IMR-90 (cell line): ENCODE measurements at regions not wholly inside any gene's neighbourhood (a gene's known extent, or its start where the extent isn't known, plus 50 kb on each side); places are given as distances from the start of the nearest gene placed in this dataset.

Experiments
- ATAC-seq: fragments of 200-7000 bp; cut with Tn5 transposase; 2 replicates; pipeline ENCODE4 v1.9.1; 2020; ENCODE audit warnings: low read depth, mild to moderate bottlenecking, moderate library complexity
- BruUV-seq: library from RNA; stranded (reverse); fragments of 400-500 nt; replicated peaks from 2 replicates; lab custom pipeline; 2021; lab: Mats Ljungman, UMichigan
- CTCF ChIA-PET: fragments of 300-600 bp; formaldehyde crosslinking; extraction: SDS; loops from one replicate; lab custom pipeline; 2021; ENCODE audit warnings: antibody characterized with exemption; lab: Yijun Ruan, JAX
- POLR2A ChIA-PET: fragments of 300-600 bp; sonication (Branson Sonifier 250); formaldehyde crosslinking; loops from one replicate; lab custom pipeline; 2022; ENCODE audit warnings: antibody characterized with exemption; ENCODE audit not compliant: unreplicated experiment; lab: Charles Lee
- DNase-seq: peaks from one replicate; pipeline ENCODE4 v3.0.0; 2013
- H2AFZ ChIP-seq: replicated peaks from 2 replicates; pipeline ENCODE3; 2013; ENCODE audit warnings: low read length, mild to moderate bottlenecking; ENCODE audit not compliant: poor library complexity
- H2AK5ac ChIP-seq: 2 replicates; pipeline ENCODE4 v1.6.1; 2013; ENCODE audit warnings: low read depth, low read length, inconsistent platforms
- H2AK9ac ChIP-seq: replicated peaks from 2 replicates; pipeline ENCODE3; 2013; ENCODE audit warnings: mild to moderate bottlenecking, low read depth, low read length, moderate library complexity; ENCODE audit not compliant: poor library complexity
- H2BK120ac ChIP-seq: 2 replicates; pipeline ENCODE4 v1.6.1; 2013; ENCODE audit warnings: low read depth, low read length, inconsistent platforms
- H2BK15ac ChIP-seq: 3 replicates; pipeline ENCODE4 v1.6.1; 2013; ENCODE audit warnings: low read depth, low read length, inconsistent platforms
- H2BK20ac ChIP-seq: 2 replicates; pipeline ENCODE4 v1.6.1; 2013; ENCODE audit warnings: low read depth, mild to moderate bottlenecking, inconsistent platforms, low read length, moderate library complexity
- H2BK5ac ChIP-seq: 2 replicates; pipeline ENCODE4 v1.6.1; 2013; ENCODE audit warnings: mild to moderate bottlenecking, low read depth, low read length, inconsistent platforms; ENCODE audit not compliant: poor library complexity, severe bottlenecking
- H3K14ac ChIP-seq: replicated peaks from 2 replicates; pipeline ENCODE4 v1.6.1; 2013; ENCODE audit warnings: low read depth, low read length, inconsistent platforms
- H3K18ac ChIP-seq: 2 replicates; pipeline ENCODE4 v1.6.1; 2013; ENCODE audit warnings: low read depth, low read length, control low read depth
- H3K23ac ChIP-seq: 2 replicates; pipeline ENCODE4 v1.6.1; 2013; ENCODE audit warnings: low read depth, low read length, inconsistent platforms
- H3K27ac ChIP-seq: 2 replicates; pipeline ENCODE4 v1.5.1; 2013; ENCODE audit warnings: mild to moderate bottlenecking, control low read depth, low read length; ENCODE audit not compliant: insufficient read depth
- H3K27me3 ChIP-seq: 2 replicates; pipeline ENCODE4 v1.6.1; 2013; ENCODE audit warnings: low read length; ENCODE audit not compliant: control insufficient read depth, insufficient read depth
- H3K36me3 ChIP-seq: 2 replicates; pipeline ENCODE4 v1.6.1; 2013; ENCODE audit warnings: low read length, mixed read lengths; ENCODE audit not compliant: control insufficient read depth, insufficient read depth
- H3K4ac ChIP-seq: 2 replicates; pipeline ENCODE4 v1.6.1; 2013; ENCODE audit warnings: low read depth, low read length, inconsistent platforms
- H3K4me1 ChIP-seq: 2 replicates; pipeline ENCODE4 v1.6.1; 2013; ENCODE audit warnings: low read length, mixed read lengths; ENCODE audit not compliant: control insufficient read depth, insufficient read depth
- H3K4me2 ChIP-seq: 2 replicates; pipeline ENCODE4 v1.6.1; 2013; ENCODE audit warnings: low read depth, mild to moderate bottlenecking, control low read depth, low read length, moderate library complexity
- H3K4me3 ChIP-seq: 2 replicates; pipeline ENCODE4 v1.5.1; 2013; ENCODE audit warnings: low read depth, mild to moderate bottlenecking, control low read depth, low read length, moderate library complexity; ENCODE audit not compliant: insufficient read depth
- H3K56ac ChIP-seq: 2 replicates; pipeline ENCODE4 v1.6.1; 2013; ENCODE audit warnings: low read length, inconsistent platforms; ENCODE audit not compliant: insufficient read depth; ENCODE audit errors: extremely low read depth
- H3K79me1 ChIP-seq, 2 experiments: 2 replicates each; pipeline ENCODE4 v1.6.1; 2013; ENCODE audit warnings: low read length in 2 of 2, inconsistent platforms in 1 of 2, low read depth in 1 of 2
- H3K9ac ChIP-seq: 2 replicates; pipeline ENCODE4 v1.6.1; 2013; ENCODE audit warnings: low read depth, low read length, control low read depth
- H3K9me1 ChIP-seq: 2 replicates; pipeline ENCODE4 v1.6.1; 2013; ENCODE audit warnings: low read length, inconsistent platforms; ENCODE audit not compliant: insufficient read depth
- H3K9me3 ChIP-seq: 2 replicates; pipeline ENCODE4 v1.6.1; 2013; ENCODE audit warnings: low read length; ENCODE audit not compliant: control insufficient read depth, insufficient read depth
- H4K20me1 ChIP-seq: 2 replicates; pipeline ENCODE4 v1.6.1; 2013; ENCODE audit warnings: low read length, inconsistent platforms; ENCODE audit not compliant: insufficient read depth
- H4K5ac ChIP-seq: 2 replicates; pipeline ENCODE4 v1.6.1; 2013; ENCODE audit warnings: mild to moderate bottlenecking, low read depth, low read length, control low read depth
- H4K8ac ChIP-seq, 2 experiments: 2 replicates each; pipeline ENCODE4 v1.6.1; 2013; ENCODE audit warnings: low read depth in 2 of 2, low read length in 2 of 2, control low read depth in 1 of 2, inconsistent platforms in 1 of 2
- H4K91ac ChIP-seq: 2 replicates; pipeline ENCODE4 v1.6.1; 2013; ENCODE audit warnings: low read depth, low read length, inconsistent platforms; ENCODE audit not compliant: insufficient read depth
- BHLHE40 ChIP-seq: fragments of 150-350 bp; IDR thresholded peaks from 2 replicates; pipeline ENCODE4 v1.6.1; 2016; ENCODE audit warnings: mild to moderate bottlenecking, low read depth, low read length
- CEBPB ChIP-seq: IDR thresholded peaks from 2 replicates; pipeline ENCODE4 v1.6.1; 2012; ENCODE audit warnings: low read depth, low read length, improper control_type of control experiment
- CHD1 ChIP-seq: IDR thresholded peaks from 2 replicates; pipeline ENCODE4 v1.6.1; 2012; ENCODE audit warnings: low read depth, low read length, improper control_type of control experiment
- CTCF ChIP-seq: conservative IDR thresholded peaks from 2 replicates; pipeline ENCODE4 v1.5.1; 2012; ENCODE audit warnings: mild to moderate bottlenecking, low read depth, low read length, improper control_type of control experiment
- ELK1 ChIP-seq: fragments of 150-350 bp; IDR thresholded peaks from 2 replicates; pipeline ENCODE4 v1.6.1; 2016; ENCODE audit warnings: low read depth, mild to moderate bottlenecking, low read length, moderate library complexity, borderline replicate concordance
- MAZ ChIP-seq: IDR thresholded peaks from 2 replicates; pipeline ENCODE4 v1.6.1; 2012; ENCODE audit warnings: low read depth, mild to moderate bottlenecking, low read length, improper control_type of control experiment, moderate library complexity, borderline replicate concordance
- NFE2L2 ChIP-seq: fragments of 150-350 bp; IDR thresholded peaks from 2 replicates; pipeline ENCODE4 v1.6.1; 2016; ENCODE audit warnings: low read depth, mild to moderate bottlenecking, low read length
- RAD21 ChIP-seq: IDR thresholded peaks from 2 replicates; pipeline ENCODE4 v1.6.1; 2012; ENCODE audit warnings: low read length, improper control_type of control experiment
- RCOR1 ChIP-seq: IDR thresholded peaks from 2 replicates; pipeline ENCODE4 v1.6.1; 2012; ENCODE audit warnings: mild to moderate bottlenecking, low read length, improper control_type of control experiment; ENCODE audit not compliant: insufficient replicate concordance
- RFX5 ChIP-seq: IDR thresholded peaks from 2 replicates; pipeline ENCODE4 v1.8.0; 2012; ENCODE audit warnings: low read depth, mild to moderate bottlenecking, low read length, moderate library complexity
- SMC3 ChIP-seq: fragments of 150-350 bp; IDR thresholded peaks from 2 replicates; pipeline ENCODE4 v1.6.1; 2016; ENCODE audit warnings: low read depth, mild to moderate bottlenecking, antibody characterized with exemption, low read length, moderate library complexity
- USF2 ChIP-seq: fragments of 150-350 bp; IDR thresholded peaks from 2 replicates; pipeline ENCODE4 v1.6.1; 2017; ENCODE audit warnings: mild to moderate bottlenecking, antibody characterized with exemption, low read length, low read depth
- WGBS, 2 experiments: methylation state at CpG; one replicate each; pipeline versions ENCODE4 v1.1.5 to v1.1.7; 2013; ENCODE audit warnings: missing lambda C conversion rate in 2 of 2; ENCODE audit not compliant: insufficient read length in 1 of 2; ENCODE audit errors: extremely low coverage in 2 of 2; 5-methylcytosine and 5-hydroxymethylcytosine counted together
- dilution Hi-C: fragments of 300-500 bp; cut with HindIII; formaldehyde crosslinking; loops from one replicate; pipeline ENCODE4 v1.14.3; 2018; ENCODE audit warnings: low sequenced_read_pairs; ENCODE audit not compliant: unreplicated experiment
- in situ Hi-C: fragments of 300-500 bp; cut with MboI; formaldehyde crosslinking; loops from 3 replicates; pipeline ENCODE4 v1.14.3; 2019; ENCODE audit warnings: low sequenced_read_pairs, inconsistent platforms, mixed read lengths
- intact Hi-C: fragments of 100-400 bp; cut with micrococcal nuclease; formaldehyde crosslinking; loops from 2 replicates; pipeline ENCODE4 v1.10.0; 2022

GRCh38 chr3:28840976-28841376, 439.9 kb upstream of the RBMS3 start:
- intact Hi-C loops = no loop called here
- no peak for ATAC-seq

More at GRCh38 chr3:28840976-28841376, 439.9 kb upstream of the RBMS3 start:
- H3K27me3 ChIP-seq = peaks cover 12% of the 10 kb centered on the region
- H2BK20ac ChIP-seq = no peak overlapping the region
- no TSS peak for BruUV-seq
- no peaks in the 10 kb centered on the region for H3K4me1 ChIP-seq
- H4K5ac ChIP-seq = no peak overlapping the region
- no peaks in the 10 kb centered on the region for H3K79me1 ChIP-seq
- dilution Hi-C loops = no loop called here
- no peak overlapping the region for H3K23ac ChIP-seq
- H4K8ac ChIP-seq = no peak overlapping the region
- in situ Hi-C loops = no loop called here
- H3K9ac ChIP-seq = no peak overlapping the region
- H3K4me3 ChIP-seq = no peak overlapping the region
- H3K14ac ChIP-seq = no peak overlapping the region
- ChIA-PET POLR2A (no interaction called here), CTCF (interaction anchor here (0.7 kb wide), 1 partner anchor 568 kb away, joined by 3 read pairs; no protein-coding TSS in a partner anchor)
- no peak overlapping the region for H3K56ac ChIP-seq
- no peak overlapping the region for H4K91ac ChIP-seq
- H2AFZ ChIP-seq = no peak overlapping the region
- no peak overlapping the region for H3K27ac ChIP-seq
- H3K9me3 ChIP-seq = no peaks in the 10 kb centered on the region
- no peak overlapping the region for H2AK9ac ChIP-seq
- H3K18ac ChIP-seq = no peak overlapping the region
- H3K9me1 ChIP-seq = no peaks in the 10 kb centered on the region
- H3K36me3 ChIP-seq = no peaks in the 10 kb centered on the region
- DNase-seq = no peak
- no peak overlapping the region for H2BK120ac ChIP-seq
- H3K4ac ChIP-seq = no peak overlapping the region
- TF ChIP-seq ELK1 (no peak), CEBPB (no peak), BHLHE40 (no peak), MAZ (no peak), RAD21 (no peak), RCOR1 (no peak), NFE2L2 (no peak), SMC3 (no peak), CHD1 (no peak), CTCF (no peak), RFX5 (no peak), USF2 (no peak)
- H4K20me1 ChIP-seq = no peaks in the 10 kb centered on the region
- no peak overlapping the region for H2BK15ac ChIP-seq
- no peak overlapping the region for H2AK5ac ChIP-seq
- no peak overlapping the region for H2BK5ac ChIP-seq
- H3K4me2 ChIP-seq = no peak overlapping the region
- no CpG with 5 or more reads among the region's 1 CpG for WGBS, 2 experiments
